GM18867 (cell line): ENCODE measurements at regions not wholly inside any gene's neighbourhood (a gene's known extent, or its start where the extent isn't known, plus 50 kb on each side); places are given as distances from the start of the nearest gene placed in this dataset.
"Not testable (repeated sequence)": the region's sequence is repeated elsewhere in the genome, so short reads cannot be mapped to it uniquely, and the experiment has no call there.

Source experiments
- ATAC-seq: cut with Tn5 transposase; IDR thresholded peaks from one replicate; pipeline ENCODE4 v1.9.1; 2021; ENCODE audit warnings: mild to moderate bottlenecking, moderate library complexity; ENCODE audit not compliant: unreplicated experiment

DNA sequence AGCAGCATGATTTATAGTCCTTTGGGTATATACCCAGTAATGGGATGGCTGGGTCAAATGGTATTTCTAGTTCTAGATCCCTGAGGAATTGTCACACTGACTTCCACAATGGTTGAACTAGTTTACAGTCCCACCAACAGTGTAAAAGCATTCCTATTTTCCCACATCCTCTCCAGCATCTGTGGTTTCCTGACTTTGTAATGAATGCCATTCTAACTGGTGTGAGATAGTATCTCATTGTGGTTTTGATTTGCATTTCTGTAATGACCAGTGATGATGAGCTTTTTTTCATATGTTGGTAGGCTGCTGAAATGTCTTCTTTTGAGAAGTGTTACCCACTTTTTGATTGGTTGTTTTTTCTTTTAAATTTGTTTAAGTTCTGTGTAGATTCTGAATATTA is 245.2 kb downstream of the SYT10 start:
- not testable (repeated sequence) for ATAC-seq

DNA sequence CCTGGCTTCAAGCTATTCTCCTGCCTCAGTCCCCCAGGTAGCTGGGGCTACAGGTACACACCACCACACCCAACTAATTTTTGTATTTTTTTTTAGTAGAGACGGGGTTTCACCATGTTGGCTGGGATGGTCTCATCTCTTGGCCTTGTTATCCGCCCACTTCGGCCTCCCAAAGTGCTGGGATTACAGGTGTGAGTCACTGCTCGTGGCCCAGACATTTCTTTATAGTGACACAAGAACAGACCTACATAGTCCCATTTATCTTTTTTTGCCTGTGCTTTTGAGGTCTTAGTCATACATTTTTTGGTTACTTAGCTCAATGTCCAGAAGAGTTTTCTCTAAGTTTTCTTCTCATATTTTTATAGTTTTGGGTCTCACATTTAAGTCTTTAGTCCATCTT is 247.4 kb downstream of the SYT10 start:
- no peak for ATAC-seq

- no peak for ATAC-seq
Observed at GRCh38 chr12:33187409-33187808, 252.2 kb downstream of the SYT10 start.

- no peak for ATAC-seq
Observed at GRCh38 chr12:33184161-33184560, 255.5 kb downstream of the SYT10 start.

DNA sequence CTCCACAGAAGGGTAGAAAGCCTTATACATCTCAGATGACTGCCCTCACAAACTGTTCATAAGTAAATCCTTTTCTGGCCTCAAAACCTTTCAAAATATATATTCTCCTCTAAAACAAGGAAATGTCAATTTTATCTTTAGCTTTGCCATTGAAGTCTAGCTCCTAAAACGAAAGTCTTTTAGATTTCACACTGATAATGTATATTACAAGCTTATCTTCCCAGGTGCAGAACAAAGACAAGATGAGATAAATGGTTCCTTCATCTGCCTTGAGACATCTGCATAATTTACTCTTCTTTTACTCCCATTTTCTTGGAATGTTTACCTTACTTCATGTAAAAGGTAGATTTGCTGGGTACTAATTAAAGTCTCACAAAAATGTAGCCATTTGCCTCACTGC is 257.1 kb downstream of the SYT10 start:
- no peak for ATAC-seq

- ATAC-seq, result no peak
Observed at GRCh38 chr12:33180918-33181317, 258.7 kb downstream of the SYT10 start.

GRCh38 chr12:33166260-33166659 is 269.7 kb upstream of the PKP2 start:
- ATAC-seq, result not testable (repeated sequence)

DNA sequence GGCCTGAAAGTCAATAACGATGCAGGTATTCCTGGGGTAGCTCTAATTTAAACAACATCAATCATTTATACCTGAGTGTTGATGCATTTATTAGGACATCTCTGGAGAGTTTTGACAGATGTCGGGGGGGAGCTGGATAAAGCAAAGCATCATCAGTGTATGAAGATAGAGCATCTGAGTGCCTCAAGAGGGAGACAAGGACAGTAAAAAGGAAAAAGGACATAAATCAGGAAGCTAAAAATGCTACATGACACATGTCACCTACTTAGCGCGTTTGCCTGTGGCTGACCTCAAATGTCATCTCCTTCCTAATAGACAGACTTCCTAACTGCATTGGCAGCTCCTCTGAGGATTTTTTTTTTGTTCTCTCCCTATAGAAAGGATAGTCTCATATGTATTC is 259.5 kb upstream of the PKP2 start:
- no peak for ATAC-seq

DNA sequence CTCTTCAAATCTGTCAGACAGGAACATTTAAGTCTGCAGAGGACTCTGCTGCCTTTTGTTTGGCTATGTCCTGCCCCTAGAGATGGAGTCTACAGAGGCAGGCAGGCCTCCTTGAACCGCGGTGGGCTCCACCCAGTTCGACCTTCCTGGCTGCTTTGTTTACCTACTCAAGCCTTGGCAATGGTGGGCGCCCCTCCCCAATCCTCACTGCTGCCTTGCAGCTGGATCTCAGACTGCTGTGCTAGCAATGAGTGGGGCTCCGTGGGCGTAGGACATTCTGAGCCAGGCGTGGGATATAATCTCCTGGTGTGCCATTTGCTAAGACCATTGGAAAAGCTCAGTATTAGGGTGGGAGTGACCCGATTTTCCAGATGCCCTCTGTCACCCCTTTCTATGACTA is 250.7 kb upstream of the PKP2 start:
- ATAC-seq, result not testable (repeated sequence)

DNA sequence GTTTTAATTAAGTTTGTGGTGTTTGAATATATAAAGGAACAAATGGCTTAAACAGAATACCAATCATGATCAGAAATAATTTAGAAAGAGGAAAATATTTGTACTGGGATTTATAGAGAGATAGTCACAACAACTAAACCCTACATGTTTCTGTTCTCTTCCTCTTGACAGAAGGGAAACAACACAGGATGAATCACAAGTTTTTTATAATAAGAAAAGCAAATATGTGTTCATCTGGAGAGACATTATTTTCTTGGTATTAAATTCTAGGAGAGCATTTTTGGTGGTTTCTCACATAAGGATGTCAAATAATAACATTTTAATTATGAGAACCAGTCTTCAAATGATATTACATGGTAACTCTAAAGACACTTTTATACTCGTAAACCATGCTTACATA is 232.9 kb upstream of the PKP2 start:
- ATAC-seq, result no peak

DNA sequence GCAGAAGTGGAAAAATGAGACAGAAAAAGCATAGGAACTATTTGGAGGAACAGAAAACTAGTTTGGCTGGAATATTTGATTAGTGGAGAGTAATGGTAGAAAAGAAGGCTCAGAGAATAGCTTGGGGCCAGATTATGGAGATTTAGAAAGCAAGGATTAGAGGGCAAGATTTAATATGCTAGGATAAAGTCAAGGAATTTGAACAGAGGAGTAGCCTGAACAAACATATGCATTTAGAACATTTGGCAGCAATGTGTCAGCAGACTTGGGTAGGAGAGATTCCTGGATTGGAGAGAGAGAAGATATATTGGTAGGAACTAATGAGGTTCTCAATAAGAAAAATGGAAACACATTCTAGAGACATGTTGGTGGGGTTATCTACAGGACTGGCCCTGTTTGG is 229.2 kb upstream of the PKP2 start:
- ATAC-seq, result no peak

DNA sequence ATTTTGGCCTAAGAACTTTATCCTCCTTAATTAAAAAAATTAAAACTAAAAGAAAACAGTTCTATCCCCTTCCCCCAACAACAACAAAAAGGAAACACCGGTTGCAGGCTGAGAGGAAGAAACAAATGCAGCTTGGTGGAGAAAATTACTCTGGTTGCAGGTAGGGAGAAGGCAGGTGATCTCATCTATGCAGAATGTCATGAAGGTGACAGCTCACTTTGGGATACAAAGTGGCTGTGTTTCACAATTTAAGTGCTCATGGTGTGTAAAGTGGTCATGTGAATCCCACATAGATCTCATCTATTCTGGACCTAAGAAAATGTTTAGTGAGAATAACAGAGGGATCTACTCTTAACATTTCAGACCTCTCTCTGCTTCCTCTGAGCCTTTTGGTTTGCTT is 219.7 kb upstream of the PKP2 start:
- ATAC-seq, result no peak

DNA sequence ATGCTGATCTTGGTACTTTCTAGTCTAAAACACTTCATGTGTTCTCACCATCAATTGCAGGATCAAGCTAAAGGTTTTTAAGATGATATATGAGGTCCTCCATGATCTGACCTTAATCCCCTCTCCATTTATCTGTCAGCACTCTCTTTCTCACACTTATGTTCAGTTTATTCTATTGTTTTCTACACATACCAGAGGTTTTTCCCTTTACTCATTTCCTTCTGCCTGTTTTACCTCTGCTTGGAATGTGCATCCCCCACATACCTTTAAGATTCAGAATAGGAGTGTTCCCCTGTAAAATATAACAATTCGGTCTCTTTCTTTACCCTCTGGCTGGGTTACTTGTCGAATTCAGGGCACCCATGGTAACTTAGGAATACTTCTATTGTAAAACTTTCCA is 219.1 kb upstream of the PKP2 start:
- no peak for ATAC-seq

GRCh38 chr12:33111850-33112249 is 215.3 kb upstream of the PKP2 start:
- no peak for ATAC-seq

- not testable (repeated sequence) for ATAC-seq
Observed at GRCh38 chr12:33107827-33108226, 211.2 kb upstream of the PKP2 start.

DNA sequence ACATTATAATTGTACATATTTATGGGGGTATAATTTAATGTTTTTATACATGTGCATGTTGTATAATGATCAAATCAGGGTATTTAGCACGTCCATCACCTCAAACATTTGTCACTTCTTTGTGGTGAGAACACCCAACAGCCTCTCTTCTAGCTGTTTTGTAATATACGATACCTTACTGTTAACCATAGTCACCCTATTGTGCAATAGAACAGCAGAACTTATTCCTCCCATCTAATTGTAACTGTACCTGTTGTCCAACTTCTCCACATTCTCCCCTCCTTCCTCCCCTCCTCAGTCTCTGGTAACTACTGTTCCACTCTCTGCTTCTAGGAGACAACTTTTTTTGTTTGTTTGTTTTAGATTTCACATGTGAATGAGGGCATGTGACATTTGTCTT is 197.0 kb upstream of the PKP2 start:
- ATAC-seq, result no peak

GRCh38 chr12:33087876-33088275 is 191.3 kb upstream of the PKP2 start:
- ATAC-seq, result not testable (repeated sequence)

GRCh38 chr12:33076401-33076800 is 179.8 kb upstream of the PKP2 start:
- not testable (repeated sequence) for ATAC-seq

- not testable (repeated sequence) for ATAC-seq
Observed at GRCh38 chr12:33075130-33075766, 178.7 kb upstream of the PKP2 start.

GRCh38 chr12:33061844-33062243 is 165.3 kb upstream of the PKP2 start:
- ATAC-seq, result no peak

- ATAC-seq, result no peak
Observed at GRCh38 chr12:33054371-33054770, 157.8 kb upstream of the PKP2 start.

DNA sequence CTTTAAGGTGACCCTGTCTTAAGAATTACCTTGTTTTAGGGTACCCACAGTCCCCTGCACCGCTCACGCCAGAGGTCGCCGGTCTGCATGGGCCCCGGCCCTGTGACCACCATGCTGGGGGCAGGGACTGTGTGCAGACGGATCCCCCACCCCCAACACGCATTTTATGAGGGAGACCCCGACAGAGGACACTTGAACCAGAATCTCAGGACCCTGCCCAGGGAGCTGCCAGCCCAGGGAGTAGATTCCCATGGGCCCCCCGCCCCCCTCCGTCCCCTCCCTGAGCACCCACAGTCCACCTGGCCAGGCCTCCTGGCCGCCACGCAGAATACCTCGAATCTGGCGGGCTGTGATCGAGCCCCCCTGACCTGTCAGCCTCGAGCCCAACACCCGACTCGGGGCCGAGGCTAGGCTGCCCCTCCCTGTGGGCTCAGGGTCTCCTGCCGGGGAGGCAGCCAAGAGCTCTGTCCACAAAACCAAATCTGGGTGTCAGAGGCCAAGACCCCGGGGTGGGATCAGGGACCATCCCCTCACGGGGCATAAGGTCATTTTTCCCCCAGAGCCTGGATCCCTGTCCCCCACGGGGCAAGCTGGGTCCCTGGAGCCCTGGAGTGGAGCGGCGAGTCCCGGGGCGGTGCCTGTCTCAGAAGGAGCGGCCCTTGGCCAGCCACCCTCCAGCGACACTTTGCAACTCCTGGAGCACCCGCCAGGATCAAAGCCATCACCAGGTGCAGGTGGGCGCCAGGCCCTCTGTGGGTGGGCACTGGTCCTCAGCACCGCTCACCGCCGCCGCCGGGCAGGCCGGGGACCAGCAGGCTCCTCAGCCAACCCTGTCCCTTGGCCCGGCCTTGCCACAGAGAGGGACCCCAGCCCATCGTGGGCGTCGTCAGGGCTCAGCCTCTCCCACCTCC is 155.8 kb upstream of the PKP2 start:
- no peak for ATAC-seq
